ENCODE measurements at regions not wholly inside any gene's neighbourhood (a gene's known extent, or its start where the extent isn't known, plus 50 kb on each side); places are given as distances from the start of the nearest gene placed in this dataset.
"Not testable (repeated sequence)": the region's sequence is repeated elsewhere in the genome, so short reads cannot be mapped to it uniquely, and the experiment has no call there.

GRCh38 chr1:120668187-120668586, 55.6 kb upstream of the NBPF26 start:
- H3K36me3 ChIP-seq (ENCODE audit: insufficient read depth, low read length, poor library complexity, severe bottlenecking); H3K9me3 ChIP-seq (ENCODE audit: low read depth, low read length, poor library complexity, severe bottlenecking); intact Hi-C loops (cut with micrococcal nuclease; ENCODE audit: unreplicated experiment); H3K4me1 ChIP-seq (ENCODE audit: insufficient read depth, low read length, poor library complexity, severe bottlenecking); BruUV-seq (replicated peaks); DNase-seq (ENCODE audit: low spot score); POLR2A ChIA-PET (ENCODE audit: low non-redundant PET); H3K27me3 ChIP-seq (replicated peaks; ENCODE audit: insufficient read depth, low read depth, low read length, poor library complexity); CTCF ChIA-PET; H3K4me3 ChIP-seq (ENCODE audit: low read depth, low read length, poor library complexity, severe bottlenecking); H3K27ac ChIP-seq (ENCODE audit: low read depth, low read length, poor library complexity, severe bottlenecking): not testable (repeated sequence)
